GM21737 (cell line): ENCODE measurements at regions not wholly inside any gene's neighbourhood (a gene's known extent, or its start where the extent isn't known, plus 50 kb on each side); places are given as distances from the start of the nearest gene placed in this dataset.
"Not testable (repeated sequence)": the region's sequence is repeated elsewhere in the genome, so short reads cannot be mapped to it uniquely, and the experiment has no call there.

ENCODE experiments used
- ATAC-seq: cut with Tn5 transposase; IDR thresholded peaks from one replicate; pipeline ENCODE4 v1.9.1; 2021; ENCODE audit warnings: mild to moderate bottlenecking, moderate library complexity; ENCODE audit not compliant: unreplicated experiment

DNA sequence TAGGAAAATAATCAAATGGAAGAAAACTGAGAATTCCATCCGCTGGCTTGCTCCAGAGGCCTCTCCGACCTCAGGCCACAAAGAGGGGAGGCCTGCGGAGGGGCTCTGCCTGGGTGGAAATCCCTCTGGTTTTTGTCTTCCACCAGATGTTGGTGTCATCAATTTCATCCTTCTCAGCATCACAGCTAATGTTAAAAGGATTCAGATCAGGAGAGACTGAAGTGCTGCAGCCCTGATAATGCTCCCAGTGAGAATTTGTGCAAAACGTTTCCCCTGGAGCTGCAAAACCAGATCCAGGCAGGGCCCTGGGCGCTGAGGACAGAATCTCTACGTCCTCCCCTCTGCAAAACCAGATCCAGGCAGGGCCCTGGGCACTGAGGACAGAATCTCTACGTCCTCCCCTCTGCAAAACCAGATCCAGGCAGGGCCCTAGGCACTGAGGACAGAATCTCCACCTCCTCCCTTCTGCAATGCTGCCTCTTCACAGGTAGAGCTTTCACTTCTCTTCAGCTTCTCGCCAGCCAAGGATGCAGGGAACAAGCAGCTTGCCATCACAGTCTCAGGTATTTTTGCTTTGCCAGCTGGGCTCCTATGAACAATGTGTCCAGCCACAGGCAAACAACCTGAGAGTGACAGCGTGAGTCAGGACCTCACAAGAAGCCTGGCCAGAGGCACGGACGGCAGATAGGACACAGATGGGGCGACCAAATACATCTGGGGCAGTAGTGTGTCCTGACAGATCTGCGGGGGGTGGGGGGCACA lies 81.2 kb downstream of the TMEM18 start:
- ATAC-seq: no peak

DNA sequence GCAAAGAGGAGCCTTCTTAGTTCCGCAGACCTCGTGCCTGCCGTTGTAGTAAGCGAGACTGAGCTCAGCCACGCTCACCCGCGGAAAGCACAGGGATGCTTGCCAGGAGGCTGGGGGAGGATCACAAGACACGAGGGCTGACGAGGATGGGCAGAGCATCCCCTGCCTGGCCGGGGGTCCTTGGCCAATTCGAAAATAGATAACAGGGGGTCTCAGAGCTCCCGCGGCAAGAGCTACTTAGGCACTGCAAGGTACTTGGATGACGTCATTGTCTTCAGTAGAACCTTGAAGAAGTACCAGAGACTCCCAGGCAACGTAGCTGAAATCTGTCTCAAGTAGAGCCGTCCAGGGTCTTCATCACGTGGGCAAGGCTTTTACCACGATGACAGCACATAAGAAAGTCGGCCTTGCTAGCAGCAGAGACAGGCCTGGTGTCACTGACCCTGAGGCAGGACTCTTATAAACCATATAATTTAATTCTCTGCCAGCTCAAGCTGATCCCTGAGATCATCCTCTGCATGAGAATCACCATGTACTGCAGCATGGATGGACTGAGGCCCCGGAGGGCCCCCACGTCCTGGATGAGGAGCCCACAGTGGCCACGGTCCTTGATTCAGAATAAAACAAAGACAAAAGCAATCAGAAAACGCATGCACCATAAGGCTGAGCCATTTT lies 81.9 kb downstream of the TMEM18 start:
- no peak for ATAC-seq

DNA sequence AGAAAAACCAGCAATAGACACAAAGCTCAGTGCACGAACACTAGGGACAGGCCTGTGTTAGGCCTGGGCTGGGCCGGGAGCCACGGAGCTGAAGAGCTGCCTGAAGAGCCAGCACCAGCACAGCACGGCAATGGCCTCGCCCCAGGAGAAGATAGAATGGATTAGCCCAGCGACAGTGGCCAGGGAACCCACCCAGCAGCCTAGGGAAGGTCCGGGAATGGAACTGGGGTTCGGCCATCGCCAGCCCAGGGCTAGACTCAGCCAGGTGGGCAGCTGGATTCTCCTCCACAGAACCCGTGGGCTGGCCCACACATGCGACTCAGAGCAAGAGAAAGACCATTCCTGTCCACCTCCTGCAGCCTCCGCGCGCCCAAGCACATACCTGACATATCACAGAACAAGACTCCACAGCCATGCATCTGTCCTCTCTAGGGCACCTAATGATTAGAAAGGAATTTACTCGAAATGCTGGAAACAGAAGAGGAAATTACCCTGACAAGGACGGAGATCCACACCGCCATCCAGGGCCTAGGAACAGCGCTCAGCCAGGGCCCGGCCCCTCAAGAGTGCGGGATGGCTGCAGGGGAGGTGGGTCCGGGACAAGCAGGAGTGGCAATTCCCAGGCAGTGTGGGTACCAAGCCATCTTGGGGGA lies 82.8 kb downstream of the TMEM18 start:
- ATAC-seq: no peak

DNA sequence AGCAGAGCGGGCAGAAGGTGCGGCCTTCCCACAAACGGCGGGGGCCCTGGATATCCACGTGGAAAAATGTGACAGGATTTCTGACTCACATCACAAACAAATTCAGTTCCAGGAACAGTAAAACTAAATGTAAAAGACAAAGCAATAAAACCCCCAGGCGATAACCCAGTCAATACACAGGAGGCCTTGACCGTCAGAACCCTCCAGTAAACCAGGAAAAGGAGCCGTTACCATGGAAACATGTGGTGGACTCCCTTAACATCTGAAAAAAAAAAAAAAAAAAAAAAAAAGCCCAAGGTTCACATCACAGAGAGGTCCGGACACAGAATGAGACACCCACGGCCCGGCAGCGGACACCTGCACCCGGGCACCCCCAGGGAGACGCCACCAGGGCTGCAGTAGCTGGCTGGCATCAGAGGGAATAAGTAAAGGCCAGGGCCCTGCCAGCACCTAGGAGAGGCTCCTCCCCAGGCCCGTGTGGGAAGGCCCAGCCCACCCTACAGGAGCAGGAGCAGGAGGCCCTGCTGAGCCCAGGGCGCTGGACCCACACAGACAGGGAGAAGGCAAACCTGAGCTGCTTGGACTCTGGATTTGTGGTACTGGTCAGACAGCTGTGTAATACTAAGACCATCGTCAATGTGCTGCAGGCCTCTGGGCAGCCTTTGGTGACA lies 83.7 kb downstream of the TMEM18 start:
- no peak for ATAC-seq

DNA sequence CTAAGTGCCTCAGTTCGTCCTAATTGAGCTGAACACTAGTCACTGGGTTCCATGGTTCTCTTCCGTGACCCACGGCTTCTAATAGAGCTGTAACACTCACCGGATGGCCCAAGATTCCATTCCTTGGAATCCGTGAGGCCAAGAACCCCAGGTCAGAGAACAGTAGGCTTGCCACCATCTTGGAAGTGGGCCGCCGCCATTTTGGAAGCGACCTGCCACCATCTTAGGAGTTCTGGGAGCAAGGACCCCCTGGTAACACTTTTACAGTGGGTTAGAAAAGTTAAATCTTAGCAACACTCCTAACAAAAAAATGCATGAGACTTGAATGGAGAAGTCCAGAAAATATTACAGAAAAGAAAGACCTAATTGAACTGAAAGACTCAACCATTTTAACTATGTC lies 84.5 kb downstream of the TMEM18 start:
- ATAC-seq: no peak

DNA sequence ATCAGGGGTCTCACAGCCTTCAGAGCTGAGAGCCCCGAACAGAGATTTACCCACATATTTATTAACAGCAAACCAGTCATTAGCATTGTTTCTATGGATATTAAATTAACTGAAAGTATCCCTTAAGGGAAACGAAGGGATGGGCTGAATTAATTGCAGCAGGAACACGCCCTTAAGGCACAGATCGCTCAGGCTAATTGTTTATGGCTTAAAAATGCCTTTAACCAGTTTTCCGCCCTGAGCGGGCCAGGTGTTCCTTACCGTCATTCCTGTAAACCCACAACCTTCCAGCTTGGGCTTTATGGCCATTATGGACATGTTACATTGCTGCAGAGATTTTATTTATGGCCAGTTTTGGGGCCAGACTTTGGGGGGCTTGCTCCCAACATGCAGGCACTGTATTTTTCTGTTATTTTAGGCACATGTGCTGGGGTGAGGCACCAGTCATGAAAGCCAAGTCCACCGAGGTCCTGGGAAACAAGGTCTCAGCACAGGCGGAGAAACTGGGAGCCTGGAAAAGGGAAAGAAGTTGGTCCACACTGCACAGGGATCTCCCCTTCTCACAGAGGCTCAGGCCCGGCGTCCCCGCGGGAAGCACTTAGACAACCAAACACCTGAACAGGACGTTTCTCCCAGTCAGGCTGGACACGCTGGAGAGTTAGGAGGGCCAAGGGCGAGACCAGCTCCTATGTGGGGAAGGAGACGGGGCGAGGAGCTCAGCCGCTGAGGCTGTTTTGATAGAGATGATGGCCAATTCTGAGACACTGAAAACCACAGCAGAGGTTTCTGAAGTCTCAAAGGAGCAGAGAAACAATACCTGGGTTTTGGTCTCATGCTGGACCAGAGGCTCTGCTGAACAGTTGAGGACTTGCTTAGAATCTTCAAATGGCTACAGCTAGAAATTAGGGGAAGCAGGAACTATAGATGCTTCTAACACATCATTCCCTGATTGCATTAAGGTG lies 86.7 kb downstream of the TMEM18 start:
- ATAC-seq: no peak

DNA sequence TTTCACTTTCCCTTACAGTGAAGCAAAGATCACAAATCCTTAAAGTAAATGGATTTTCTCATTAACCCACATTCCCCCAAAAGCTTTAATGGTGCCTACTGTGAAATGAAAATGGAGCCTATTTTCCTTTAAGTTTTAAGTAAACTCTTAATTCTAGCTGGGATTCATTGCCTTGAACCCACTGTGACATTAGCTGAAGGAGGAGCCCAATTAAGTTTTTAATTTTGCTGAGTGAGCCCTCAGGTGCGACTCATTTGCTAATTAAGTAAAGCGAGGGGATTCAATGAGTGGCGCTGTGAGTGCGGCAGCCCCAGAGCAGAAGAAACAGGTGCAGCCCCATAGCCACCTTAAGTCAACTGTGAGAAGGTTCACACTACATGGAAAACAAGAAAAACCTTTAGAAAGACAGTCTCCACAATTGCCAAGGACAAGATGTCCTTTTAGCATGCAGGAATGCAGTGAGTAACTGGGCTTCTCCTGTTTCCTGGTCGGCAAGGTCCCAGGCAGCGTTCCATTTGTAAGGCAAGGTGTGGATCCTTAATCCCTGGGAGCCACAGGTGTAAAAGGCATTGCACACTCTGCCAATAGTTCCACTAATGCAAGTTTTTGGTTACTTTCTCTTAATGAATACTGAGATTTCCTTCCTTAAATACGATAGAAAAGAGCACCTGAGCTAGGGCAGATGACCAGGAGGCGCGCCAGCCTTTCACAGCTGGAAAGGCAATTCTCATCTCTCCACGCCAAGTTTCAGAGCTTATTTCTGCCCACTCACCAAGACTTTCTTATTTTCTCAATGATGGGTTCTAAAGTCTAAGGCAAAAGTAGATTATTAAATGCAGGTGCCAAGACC lies 87.7 kb downstream of the TMEM18 start:
- no peak for ATAC-seq

DNA sequence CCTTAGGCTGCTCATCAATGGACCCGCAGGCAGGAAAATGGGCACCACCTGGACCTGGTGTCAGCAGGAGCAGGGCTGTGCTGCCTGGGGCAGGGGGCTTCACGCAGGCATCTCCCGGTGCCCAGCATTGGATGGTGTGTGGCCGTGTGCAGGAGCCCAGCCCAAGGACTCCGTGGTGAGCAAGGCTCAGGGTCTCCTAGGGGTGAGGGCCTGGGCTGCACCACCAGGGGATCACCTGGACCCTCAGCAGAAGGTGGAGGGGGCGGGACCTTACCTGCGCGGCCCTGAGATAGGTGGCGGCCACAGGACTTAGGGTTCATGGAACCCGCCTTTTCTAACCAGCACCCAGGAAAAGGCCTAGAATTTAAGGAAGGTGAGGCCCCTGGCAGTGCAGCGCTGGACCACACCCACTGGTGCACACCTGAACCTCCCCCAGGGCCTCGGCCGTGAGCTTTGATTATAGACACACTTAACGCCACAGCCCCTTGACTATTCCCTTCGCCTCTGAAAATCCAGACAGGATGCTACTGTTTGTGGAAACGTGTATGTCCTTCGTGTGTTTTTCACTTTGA lies 89.0 kb downstream of the TMEM18 start:
- no peak for ATAC-seq

DNA sequence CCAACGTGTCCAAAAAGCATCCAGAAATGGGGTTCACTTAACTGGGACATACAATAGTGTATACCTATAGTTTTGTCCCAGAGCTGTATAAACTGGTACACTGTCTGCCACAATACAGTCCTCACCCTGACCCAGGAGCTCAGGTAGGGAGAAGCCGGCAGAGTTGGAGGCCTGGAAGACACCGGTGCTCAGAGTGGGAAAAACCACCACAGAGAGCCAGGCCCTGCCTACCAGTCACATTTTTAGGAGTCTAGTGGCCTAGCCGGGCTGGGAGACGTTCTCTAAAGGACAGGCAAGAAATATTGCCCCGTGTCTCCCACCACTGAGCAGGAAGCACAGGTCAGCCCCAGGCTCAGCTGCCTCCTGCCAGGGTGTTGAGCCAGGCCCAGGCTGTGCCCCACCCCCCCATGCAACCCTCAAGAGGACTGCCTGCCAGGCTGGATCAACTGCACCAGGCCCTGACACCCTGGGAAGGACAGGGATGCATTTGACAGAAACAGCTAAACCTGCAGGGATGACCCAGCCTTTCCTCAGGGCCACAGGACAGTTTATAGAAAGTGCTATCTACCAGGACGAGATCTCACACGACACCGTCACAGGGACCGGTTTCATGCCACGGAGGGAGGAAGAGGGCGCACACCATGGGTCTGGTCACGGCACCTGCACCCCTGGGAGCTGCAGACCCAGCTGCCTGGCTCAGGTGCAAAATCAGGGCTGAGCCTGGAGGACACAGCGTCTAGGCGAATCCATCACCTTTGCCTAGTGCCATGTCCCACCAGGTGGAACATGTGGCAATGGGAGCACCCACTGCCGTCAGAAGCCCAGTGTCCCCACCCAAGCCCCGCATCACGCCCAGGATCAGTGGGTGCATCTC lies 89.9 kb downstream of the TMEM18 start:
- ATAC-seq: no peak

DNA sequence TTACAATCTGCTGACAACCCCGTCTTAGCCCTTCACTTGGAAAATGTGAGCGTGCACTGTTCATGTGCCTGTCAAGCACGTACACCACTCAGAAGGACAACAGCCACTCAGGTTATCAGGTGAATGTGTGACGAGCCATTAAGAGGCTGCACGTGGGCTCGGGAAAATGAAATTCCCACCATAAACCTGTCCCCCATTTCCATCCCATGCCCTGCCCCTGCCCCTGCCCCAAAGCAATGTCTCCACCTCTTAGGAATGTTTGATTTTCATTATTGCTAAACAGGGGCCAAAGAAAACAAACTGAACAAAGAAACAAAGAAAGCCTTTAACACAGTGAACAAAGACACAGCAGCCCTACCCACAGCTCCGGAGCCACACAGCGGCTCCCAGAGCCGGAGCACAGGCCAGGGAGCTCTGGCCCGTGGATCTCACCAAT lies 90.5 kb downstream of the TMEM18 start:
- no peak for ATAC-seq

DNA sequence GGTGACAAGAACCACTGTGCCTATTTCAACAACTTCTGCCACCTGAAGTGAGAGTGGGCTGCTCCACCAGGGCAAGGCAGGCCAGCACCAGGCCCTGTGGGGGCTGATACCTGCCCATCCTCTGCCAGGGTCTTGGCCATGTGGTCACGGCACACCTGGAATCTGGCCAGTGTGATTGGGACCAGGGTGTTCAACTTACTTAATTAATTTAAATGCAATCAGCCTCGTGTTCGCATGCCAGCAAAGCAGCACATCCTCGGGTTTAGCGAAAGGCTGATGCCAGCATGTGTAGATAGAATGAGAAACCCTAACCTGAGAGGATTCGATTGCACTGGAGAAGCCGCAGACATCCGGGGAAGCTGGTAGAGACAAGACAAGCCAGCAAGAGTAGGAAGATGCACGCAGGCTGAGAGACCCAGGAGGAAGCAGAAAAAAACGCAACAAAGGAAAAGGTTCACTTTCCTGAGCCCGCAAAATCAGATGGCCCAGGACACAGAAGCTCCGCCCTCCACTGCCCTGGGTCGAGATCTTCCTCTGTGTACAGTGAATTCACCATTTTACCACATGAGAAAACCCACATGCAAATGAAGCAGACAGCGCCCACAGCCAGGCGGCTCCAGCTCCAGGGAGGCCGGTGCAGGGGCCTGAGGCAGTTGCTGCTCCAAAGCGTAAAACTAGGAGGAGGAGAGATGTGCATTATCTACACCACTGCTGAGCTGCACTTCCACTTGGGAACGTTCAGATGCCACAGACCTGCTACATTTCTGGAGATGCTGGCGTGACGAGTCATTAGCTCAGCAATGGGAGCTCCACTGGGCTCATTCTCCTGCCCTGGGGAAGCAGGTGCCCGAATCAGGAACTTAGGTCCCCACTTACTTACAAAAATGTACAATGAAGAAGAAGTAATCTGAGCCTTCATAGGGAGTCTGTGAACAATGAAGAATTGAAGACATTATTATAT lies 92.1 kb downstream of the TMEM18 start:
- peak; percentile 93 for ATAC-seq

DNA sequence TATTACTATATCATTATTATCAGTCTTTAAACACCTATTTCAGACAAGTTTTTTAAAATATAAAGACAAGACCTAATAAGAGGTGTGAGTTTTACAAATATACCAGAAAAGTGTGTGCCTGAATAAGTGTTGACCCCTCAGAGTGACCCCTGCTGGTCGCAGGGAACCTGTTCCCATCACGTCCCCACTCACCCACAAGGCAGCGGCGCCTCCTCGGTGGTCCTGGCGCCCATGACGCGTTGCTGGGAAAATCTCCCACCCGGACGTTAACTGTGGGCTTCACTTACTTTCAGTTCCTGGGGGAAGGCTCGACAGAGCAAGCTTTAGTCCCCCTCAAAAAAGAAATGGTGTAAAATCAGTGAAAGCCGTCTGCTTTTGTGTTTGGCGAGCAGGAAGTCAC lies 93.5 kb downstream of the TMEM18 start:
- ATAC-seq: no peak

DNA sequence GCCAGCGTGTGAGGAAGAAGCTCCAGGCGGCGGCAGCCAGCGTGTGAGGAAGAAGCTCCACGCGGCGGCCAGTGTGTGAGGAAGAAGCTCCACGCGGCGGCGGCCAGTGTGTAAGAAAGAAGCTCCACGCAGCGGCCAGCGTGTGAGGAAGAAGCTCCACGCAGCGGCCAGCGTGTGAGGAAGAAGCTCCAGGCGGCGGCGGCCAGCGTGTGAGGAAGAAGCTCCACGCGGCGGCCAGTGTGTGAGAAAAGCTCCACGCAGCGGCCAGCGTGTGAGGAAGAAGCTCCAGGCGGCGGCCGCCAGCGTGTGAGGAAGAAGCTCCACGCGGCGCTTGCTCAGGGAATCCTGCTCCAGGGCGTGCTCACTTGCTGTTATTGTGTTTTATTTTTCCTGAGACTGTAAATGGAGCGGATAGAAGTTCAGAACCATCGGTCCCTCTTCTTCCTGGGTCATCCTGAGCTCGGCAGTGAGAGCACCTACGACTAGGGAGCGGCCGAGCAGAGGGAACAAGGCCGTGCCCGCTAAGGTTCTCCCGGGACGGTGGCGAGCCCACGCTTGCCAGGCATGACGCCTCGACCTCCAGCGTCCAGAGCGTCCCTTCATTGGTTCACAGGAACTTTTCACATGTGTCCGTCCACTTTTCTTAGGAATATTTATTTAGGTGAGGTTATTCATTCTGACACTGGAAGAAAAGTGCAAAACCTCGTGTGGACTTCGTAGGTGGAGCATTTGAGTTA lies 94.2 kb downstream of the TMEM18 start:
- no peak for ATAC-seq

DNA sequence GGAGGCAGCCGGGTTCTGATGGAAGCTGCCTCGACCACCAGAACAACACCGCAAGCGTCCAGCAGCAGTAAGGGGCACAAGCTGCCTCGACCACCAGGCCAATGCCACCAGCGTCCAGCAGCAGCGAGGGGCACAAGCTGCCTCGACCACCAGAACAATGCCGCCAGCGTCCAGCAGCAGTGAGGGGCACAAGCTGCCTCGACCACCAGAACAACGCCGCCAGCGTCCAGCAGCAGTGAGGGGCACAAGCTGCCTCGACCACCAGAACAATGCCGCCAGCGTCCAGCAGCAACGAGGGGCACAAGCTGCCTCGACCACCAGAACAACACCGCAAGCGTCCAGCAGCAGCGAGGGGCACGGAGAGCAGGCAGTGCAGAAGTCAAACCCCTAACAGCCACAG lies 94.9 kb downstream of the TMEM18 start:
- not testable (repeated sequence) for ATAC-seq

DNA sequence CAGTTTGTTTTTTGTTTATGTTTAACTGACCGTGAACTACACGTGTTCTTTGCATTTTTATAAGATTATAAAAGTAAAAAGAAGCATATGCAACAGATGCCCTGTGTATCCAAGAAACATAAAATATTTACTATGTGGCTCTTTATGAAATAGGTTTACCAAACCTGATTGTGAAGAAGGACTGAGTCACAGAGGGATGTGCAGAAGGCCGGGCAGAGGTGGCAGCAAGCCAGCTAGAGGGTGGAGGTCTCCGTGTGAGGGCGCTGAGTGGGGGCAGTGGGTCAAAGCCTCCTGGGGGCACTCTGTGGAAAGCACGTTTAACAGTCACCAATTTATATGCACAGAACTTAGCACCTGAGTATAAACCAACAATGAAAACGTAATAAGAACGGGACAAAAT lies 97.2 kb downstream of the TMEM18 start:
- ATAC-seq: no peak

DNA sequence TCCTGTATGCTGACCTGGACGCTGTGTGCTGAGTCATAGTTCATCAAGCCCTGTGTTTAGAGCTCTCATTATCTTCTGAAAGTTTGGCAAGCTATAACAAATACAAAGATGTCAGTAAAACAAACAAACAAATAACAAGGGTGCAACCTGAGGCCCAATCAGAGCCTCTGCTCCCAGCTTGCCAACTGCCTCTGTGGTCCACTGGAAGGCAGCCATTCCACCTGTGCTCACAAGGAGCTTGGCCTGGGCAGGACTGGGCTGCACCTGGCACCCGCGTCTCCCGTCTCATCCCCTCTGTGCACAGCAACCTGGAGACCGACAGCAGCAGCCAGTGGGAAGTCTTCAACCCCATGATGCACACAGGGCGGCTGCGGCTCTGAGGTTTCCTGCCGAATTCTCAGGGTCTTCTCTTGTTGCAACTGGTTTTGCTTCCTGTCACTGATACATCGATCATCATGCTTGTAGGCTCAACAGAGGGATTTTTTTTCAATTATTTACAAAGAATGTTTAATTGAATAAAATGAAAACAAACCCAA lies 97.8 kb downstream of the TMEM18 start:
- no peak for ATAC-seq
